ENCODE measurements at regions not wholly inside any gene's neighbourhood (a gene's known extent, or its start where the extent isn't known, plus 50 kb on each side); places are given as distances from the start of the nearest gene placed in this dataset.
A peak's percentile ranks its signal among the peaks of the same experiment; 100 is the strongest.

- TF ChIP-seq ELF4 (IDR thresholded peaks at IDR 0.05), result no peak
- TF ChIP-seq BHLHE40 (IDR thresholded peaks at IDR 0.05; ENCODE audit: borderline replicate concordance), result no peak
- TF ChIP-seq HDGF (IDR thresholded peaks at IDR 0.05; ENCODE audit: borderline replicate concordance), result no peak
- TF ChIP-seq TARDBP (IDR thresholded peaks at IDR 0.05), result no peak
- TF ChIP-seq, protein P1, sequence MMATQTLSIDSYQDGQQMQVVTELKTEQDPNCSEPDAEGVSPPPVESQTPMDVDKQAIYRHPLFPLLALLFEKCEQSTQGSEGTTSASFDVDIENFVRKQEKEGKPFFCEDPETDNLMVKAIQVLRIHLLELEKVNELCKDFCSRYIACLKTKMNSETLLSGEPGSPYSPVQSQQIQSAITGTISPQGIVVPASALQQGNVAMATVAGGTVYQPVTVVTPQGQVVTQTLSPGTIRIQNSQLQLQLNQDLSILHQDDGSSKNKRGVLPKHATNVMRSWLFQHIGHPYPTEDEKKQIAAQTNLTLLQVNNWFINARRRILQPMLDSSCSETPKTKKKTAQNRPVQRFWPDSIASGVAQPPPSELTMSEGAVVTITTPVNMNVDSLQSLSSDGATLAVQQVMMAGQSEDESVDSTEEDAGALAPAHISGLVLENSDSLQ (IDR thresholded peaks at IDR 0.05), result no peak
- no peak for TF ChIP-seq FOXK2 (IDR thresholded peaks at IDR 0.05)
- no peak for TF ChIP-seq FOXA1 (IDR thresholded peaks at IDR 0.05)
- TF ChIP-seq ARNT (IDR thresholded peaks at IDR 0.05), result no peak
- TF ChIP-seq SUZ12 (IDR thresholded peaks at IDR 0.05), result no peak
- TF ChIP-seq FOXM1 (IDR thresholded peaks at IDR 0.05; ENCODE audit: borderline replicate concordance), result no peak
- TF ChIP-seq LEF1 (IDR thresholded peaks at IDR 0.05; ENCODE audit: borderline replicate concordance), result no peak
- no peak for TF ChIP-seq SP1 (IDR thresholded peaks at IDR 0.05)
- DNase-seq (ENCODE audit: extremely low spot score), result no peak
- CTCF ChIA-PET, result interaction anchor here (0.7 kb wide), 1 partner anchor 183 kb away, joined by 4 read pairs; no protein-coding TSS in a partner anchor
- POLR2A ChIA-PET, result interaction anchor here (1.7 kb wide), 1 partner anchor 214 kb away, joined by 7 read pairs; the partner anchor contains the start of gene SPRY2
These were observed 214.4 kb downstream of the SPRY2 start for GRCh38 chr13:80126389-80127068.

DNA sequence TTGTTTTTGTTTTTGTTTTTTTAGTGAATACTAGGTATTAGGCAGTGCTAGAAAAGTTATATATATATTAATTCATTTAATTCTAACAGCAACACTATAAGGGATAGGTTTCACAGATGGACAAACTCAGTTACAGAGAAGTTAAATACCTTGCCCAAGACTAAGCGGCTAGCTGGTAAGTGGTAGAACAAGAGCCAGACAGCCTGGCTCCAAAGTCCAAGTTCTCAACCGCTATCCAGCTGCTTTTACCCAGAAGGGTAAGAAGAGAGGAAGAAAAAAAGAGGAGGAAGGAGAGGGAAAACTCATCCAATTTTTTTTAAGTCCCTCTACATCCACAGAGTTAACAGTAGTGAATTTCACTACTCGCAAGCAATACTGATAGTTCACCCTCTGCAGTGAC is 217.0 kb downstream of the SPRY2 start:
- DNase-seq (ENCODE audit: extremely low spot score), result no peak
- no peak for TF ChIP-seq FOXA1 (IDR thresholded peaks at IDR 0.05)
- TF ChIP-seq HDGF (IDR thresholded peaks at IDR 0.05; ENCODE audit: borderline replicate concordance), result no peak
- TF ChIP-seq SUZ12 (IDR thresholded peaks at IDR 0.05), result no peak
- no peak for TF ChIP-seq SP1 (IDR thresholded peaks at IDR 0.05)
- no peak for TF ChIP-seq ARNT (IDR thresholded peaks at IDR 0.05)
- CTCF ChIA-PET, result no interaction called here
- POLR2A ChIA-PET, result no interaction called here

GRCh38 chr13:80121038-80121437 is 219.9 kb downstream of the SPRY2 start:
- ChIA-PET POLR2A (interaction anchor here (2.6 kb wide), 1 partner anchor 220 kb away, joined by 8 read pairs; the partner anchor contains the start of gene SPRY2), CTCF (interaction anchor here (0.6 to 1.3 kb wide), 2 partner anchors 13 to 29 kb away, joined by 4 read pairs; no protein-coding TSS in a partner anchor)
- no peak for TF ChIP-seq HDGF (IDR thresholded peaks at IDR 0.05; ENCODE audit: borderline replicate concordance)
- no peak for DNase-seq (ENCODE audit: extremely low spot score)

- no peak for TF ChIP-seq ELF4 (IDR thresholded peaks at IDR 0.05)
- POLR2A ChIA-PET, result interaction anchor here (1.2 kb wide), 1 partner anchor 439 kb away, joined by 3 read pairs; no protein-coding TSS in a partner anchor
- DNase-seq (ENCODE audit: extremely low spot score), result no peak
- CTCF ChIA-PET, result no interaction called here
These were observed 222.4 kb downstream of the SPRY2 start for GRCh38 chr13:80118506-80118905.

- no peak for TF ChIP-seq ELF4 (IDR thresholded peaks at IDR 0.05)
- TF ChIP-seq NFRKB (IDR thresholded peaks at IDR 0.05), result no peak
- TF ChIP-seq BHLHE40 (IDR thresholded peaks at IDR 0.05; ENCODE audit: borderline replicate concordance), result no peak
- TF ChIP-seq, protein P1 (IDR thresholded peaks at IDR 0.05), result no peak
- TF ChIP-seq SP1 (IDR thresholded peaks at IDR 0.05), result no peak
- TF ChIP-seq LEF1 (IDR thresholded peaks at IDR 0.05; ENCODE audit: borderline replicate concordance), result no peak
- no peak for TF ChIP-seq SUZ12 (IDR thresholded peaks at IDR 0.05)
- no peak for TF ChIP-seq CTBP1 (IDR thresholded peaks at IDR 0.05; ENCODE audit: borderline replicate concordance)
- no peak for TF ChIP-seq TARDBP (IDR thresholded peaks at IDR 0.05)
- TF ChIP-seq FOXM1 (IDR thresholded peaks at IDR 0.05; ENCODE audit: borderline replicate concordance), result no peak
- no peak for TF ChIP-seq FOXA1 (IDR thresholded peaks at IDR 0.05)
- no peak for TF ChIP-seq ARNT (IDR thresholded peaks at IDR 0.05)
- TF ChIP-seq FOXK2 (IDR thresholded peaks at IDR 0.05), result no peak
- no peak for TF ChIP-seq HDGF (IDR thresholded peaks at IDR 0.05; ENCODE audit: borderline replicate concordance)
- TF ChIP-seq ZNF384 (IDR thresholded peaks at IDR 0.05), result no peak
- ChIA-PET POLR2A (interaction anchor here (0.9 to 1.2 kb wide), 2 partner anchors 223 to 439 kb away, joined by 3 read pairs; partner anchors contain the start of gene SPRY2), CTCF (no interaction called here)
- no peak for DNase-seq (ENCODE audit: extremely low spot score)
These were observed 222.8 kb downstream of the SPRY2 start for GRCh38 chr13:80118099-80118498.

DNA sequence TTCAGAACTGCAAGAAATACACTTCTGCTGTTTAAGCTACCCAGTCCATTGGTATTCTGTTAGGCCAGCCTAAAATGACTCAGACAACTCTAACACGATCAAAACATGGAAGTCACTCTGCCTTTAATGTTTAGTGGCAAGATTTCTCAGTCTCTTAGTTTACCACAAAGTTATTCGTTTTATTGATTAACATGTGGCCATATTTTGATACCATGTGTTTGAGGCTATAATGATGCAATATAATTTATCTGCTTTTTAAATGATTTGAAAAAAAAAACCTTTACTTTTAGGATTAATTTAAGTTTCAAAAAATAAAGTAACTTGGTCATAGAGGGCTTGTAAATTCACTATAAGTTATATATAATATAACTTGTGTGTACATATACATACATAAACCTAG is 223.4 kb downstream of the SPRY2 start:
- no peak for DNase-seq (ENCODE audit: extremely low spot score)
- POLR2A ChIA-PET, result interaction anchor here (0.9 to 1.2 kb wide), 2 partner anchors 224 to 438 kb away, joined by 3 read pairs; partner anchors contain the start of gene SPRY2
- CTCF ChIA-PET, result interaction anchor here (1.0 kb wide), 1 partner anchor 98 kb away, joined by 3 read pairs; no protein-coding TSS in a partner anchor
- TF ChIP-seq, protein P1 (IDR thresholded peaks at IDR 0.05), result no peak
- 0 out of 2 replicates have a peak, but pooled peaks have one; percentile 8 for TF ChIP-seq L3MBTL2 (conservative IDR thresholded peaks at IDR 0.05)

- CTCF ChIA-PET, result no interaction called here
- no peak for DNase-seq (ENCODE audit: extremely low spot score)
- no peak for TF ChIP-seq SP1 (IDR thresholded peaks at IDR 0.05)
- TF ChIP-seq FOXM1 (IDR thresholded peaks at IDR 0.05; ENCODE audit: borderline replicate concordance), result no peak
- POLR2A ChIA-PET, result no interaction called here
These were observed 224.8 kb downstream of the SPRY2 start for GRCh38 chr13:80116107-80116506.
